ENCODE measurements at regions not wholly inside any gene's neighbourhood (a gene's known extent, or its start where the extent isn't known, plus 50 kb on each side); places are given as distances from the start of the nearest gene placed in this dataset.
"Not testable (repeated sequence)": the region's sequence is repeated elsewhere in the genome, so short reads cannot be mapped to it uniquely, and the experiment has no call there.

- ChIA-PET CTCF (no interaction called here), POLR2A (no interaction called here)
- TF ChIP-seq, protein P1, sequence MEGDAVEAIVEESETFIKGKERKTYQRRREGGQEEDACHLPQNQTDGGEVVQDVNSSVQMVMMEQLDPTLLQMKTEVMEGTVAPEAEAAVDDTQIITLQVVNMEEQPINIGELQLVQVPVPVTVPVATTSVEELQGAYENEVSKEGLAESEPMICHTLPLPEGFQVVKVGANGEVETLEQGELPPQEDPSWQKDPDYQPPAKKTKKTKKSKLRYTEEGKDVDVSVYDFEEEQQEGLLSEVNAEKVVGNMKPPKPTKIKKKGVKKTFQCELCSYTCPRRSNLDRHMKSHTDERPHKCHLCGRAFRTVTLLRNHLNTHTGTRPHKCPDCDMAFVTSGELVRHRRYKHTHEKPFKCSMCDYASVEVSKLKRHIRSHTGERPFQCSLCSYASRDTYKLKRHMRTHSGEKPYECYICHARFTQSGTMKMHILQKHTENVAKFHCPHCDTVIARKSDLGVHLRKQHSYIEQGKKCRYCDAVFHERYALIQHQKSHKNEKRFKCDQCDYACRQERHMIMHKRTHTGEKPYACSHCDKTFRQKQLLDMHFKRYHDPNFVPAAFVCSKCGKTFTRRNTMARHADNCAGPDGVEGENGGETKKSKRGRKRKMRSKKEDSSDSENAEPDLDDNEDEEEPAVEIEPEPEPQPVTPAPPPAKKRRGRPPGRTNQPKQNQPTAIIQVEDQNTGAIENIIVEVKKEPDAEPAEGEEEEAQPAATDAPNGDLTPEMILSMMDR (IDR thresholded peaks at IDR 0.05; ENCODE audit: control extremely low read depth, extremely low read depth, low read depth, missing control alignments), result no peak
- no peak for DNase-seq (ENCODE audit: extremely low spot score)
Observed at GRCh38 chr15:49731187-49732099, 110.6 kb downstream of the DTWD1 start.

DNA sequence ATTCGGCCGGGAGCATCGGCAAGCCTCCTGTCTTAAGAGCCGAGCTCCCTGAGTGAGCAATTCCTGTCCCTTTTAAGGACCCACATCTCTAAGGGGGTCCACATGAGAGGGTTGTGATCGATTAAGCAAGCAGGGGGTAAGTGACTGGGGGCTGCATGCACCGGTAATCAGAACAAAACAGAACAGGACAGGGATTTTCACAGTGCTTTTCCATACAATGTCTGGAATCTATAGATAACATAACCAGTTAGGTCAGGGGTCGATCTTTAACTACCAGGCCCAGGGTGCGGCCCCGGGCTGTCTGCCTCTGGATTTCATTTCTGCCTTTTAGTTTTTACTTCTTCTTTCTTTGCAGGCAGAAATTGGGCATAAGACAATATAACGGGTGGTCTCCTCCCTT is 111.3 kb downstream of the DTWD1 start:
- DNase-seq (ENCODE audit: extremely low spot score); CTCF ChIA-PET; POLR2A ChIA-PET: not testable (repeated sequence)

DNA sequence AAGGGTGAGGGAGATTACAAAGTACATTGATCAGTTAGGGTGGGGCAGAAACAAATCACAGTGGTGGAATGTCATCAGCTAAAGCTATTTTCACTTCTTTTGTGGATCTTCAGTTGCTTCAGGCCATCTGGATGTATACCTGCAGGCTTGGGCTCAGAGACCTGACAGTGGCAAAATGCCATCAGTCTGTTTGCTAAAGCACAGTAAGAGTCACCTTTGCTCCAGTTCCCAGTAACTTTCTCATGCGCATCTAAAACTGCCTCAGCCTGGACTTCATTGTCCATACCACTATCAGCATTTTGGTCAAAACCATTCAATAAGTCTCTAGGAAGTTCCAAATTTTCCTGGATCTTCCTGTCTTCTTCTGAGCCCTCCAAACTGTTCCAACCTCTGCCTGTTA is 113.2 kb downstream of the DTWD1 start:
- POLR2A ChIA-PET; CTCF ChIA-PET; DNase-seq (ENCODE audit: extremely low spot score): not testable (repeated sequence)

DNA sequence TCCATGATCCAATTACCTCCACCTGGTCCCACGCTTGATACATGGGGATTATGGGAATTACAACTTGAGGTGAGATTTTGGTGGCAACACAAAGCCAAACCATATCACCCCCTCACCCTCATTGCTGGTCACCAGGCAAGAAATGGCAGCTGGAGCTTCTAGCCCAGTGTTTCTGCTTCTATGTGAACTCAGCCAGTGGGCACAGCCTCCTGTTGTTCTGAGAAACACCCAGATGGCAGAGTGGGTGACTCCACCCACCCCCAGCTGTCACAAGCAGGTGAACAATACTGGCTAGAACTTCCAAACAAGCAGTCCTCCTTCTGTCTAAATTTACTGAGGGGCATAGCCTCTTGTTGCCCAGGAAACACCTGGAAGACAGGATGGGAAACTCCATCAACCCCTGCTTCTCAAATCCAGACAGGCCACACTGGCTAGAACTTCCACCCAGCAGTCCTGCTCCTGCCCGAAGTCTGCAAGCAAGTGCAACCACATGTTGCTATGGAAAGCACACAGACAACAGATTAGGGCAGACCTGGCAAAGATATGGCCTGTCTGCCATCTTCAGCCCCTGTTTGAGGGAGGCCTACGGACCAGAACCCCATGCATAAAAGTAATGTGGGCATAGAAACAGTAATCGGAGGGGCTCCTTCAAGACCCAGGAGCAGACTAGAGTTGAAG is 114.1 kb downstream of the DTWD1 start:
- CTCF ChIA-PET, result no interaction called here
- TF ChIP-seq, protein P1 (IDR thresholded peaks at IDR 0.05; ENCODE audit: control extremely low read depth, extremely low read depth, low read depth, missing control alignments), result no peak
- POLR2A ChIA-PET, result no interaction called here
- DNase-seq (ENCODE audit: extremely low spot score), result no peak

DNA sequence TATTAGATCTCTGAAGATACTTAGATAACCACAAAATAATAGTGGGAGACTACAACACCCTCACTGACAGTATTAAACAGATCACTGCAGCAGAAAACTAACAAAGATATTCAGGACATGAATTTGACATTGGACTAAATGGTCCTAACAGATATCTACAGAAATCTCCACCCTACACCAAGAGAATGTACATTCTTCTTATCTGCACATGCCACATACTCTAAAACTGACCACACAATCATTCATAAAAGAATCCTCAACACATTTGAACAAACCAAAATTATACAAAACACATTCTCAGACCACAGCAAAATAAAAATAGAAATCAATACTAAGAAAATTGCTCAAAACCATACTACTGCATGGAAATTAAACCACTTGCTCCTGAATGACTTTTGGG is 116.3 kb downstream of the DTWD1 start:
- POLR2A ChIA-PET, result no interaction called here
- TF ChIP-seq, protein P1 (IDR thresholded peaks at IDR 0.05; ENCODE audit: control extremely low read depth, extremely low read depth, low read depth, missing control alignments), result no peak
- DNase-seq (ENCODE audit: extremely low spot score), result no peak
- CTCF ChIA-PET, result no interaction called here

DNA sequence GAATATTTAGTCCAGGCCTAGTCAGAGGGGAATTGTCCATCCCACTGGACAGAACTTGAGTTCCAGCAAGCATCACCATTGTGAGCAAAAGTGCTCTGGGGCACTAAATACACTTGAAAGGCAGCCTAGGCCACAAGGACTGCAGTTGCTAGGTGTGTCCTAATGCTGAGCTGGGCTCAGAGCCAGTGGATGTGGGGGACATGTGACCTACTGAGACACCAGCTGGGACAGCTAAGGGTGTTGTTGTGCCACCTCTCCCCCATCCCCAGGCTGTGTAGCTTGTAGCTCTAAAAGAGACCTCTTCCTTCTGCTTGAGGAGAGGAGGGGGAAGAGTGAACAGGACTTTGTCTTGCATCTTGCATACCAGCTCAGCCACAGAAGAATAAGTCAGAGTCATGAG is 120.9 kb downstream of the DTWD1 start:
- ChIA-PET POLR2A (no interaction called here), CTCF (no interaction called here)
- DNase-seq (ENCODE audit: extremely low spot score), result no peak
- TF ChIP-seq, protein P1 (IDR thresholded peaks at IDR 0.05; ENCODE audit: control extremely low read depth, extremely low read depth, low read depth, missing control alignments), result no peak

GRCh38 chr15:49742381-49742780 is 121.5 kb downstream of the DTWD1 start:
- TF ChIP-seq, protein P1 (IDR thresholded peaks at IDR 0.05; ENCODE audit: control extremely low read depth, extremely low read depth, low read depth, missing control alignments), result no peak
- DNase-seq (ENCODE audit: extremely low spot score), result no peak
- ChIA-PET CTCF (no interaction called here), POLR2A (no interaction called here)
